Small intestine (tissue), 7 donors: ENCODE measurements at regions not wholly inside any gene's neighbourhood (a gene's known extent, or its start where the extent isn't known, plus 50 kb on each side); places are given as distances from the start of the nearest gene placed in this dataset.

ENCODE experiments used
- DNase-seq, 2 donors: peaks; one replicate each; pipeline versions ENCODE4 v3.0.0 to v3.0.0-alpha.2; 2013
- FAIRE-seq: peaks from 2 replicates; lab custom pipeline; 2012; peaks lifted over from hg19 to GRCh38; lab: Jason Lieb, UNC
- H3K27ac ChIP-seq, 3 donors: one replicate each; pipeline ENCODE4 v1.5.1; 2013; ENCODE audit warnings: low read length in 2 of 3, mild to moderate bottlenecking in 2 of 3, control low read depth in 1 of 3, inconsistent platforms in 1 of 3, low read depth in 1 of 3, moderate library complexity in 1 of 3
- H3K27me3 ChIP-seq, 3 donors: one replicate each; pipeline ENCODE4 v1.6.1; 2013; ENCODE audit warnings: low read length in 3 of 3, inconsistent platforms in 1 of 3; ENCODE audit not compliant: control insufficient read depth in 3 of 3, insufficient read depth in 3 of 3
- H3K36me3 ChIP-seq, 3 donors: one replicate each; pipeline ENCODE4 v1.6.1; 2013; ENCODE audit warnings: low read length in 3 of 3, inconsistent platforms in 1 of 3, low read depth in 1 of 3, mild to moderate bottlenecking in 1 of 3, moderate library complexity in 1 of 3; ENCODE audit not compliant: control insufficient read depth in 3 of 3, insufficient read depth in 2 of 3
- H3K4me1 ChIP-seq, 3 donors: one replicate each; pipeline ENCODE4 v1.6.1; 2013; ENCODE audit warnings: low read length in 2 of 3, inconsistent platforms in 1 of 3, low read depth in 1 of 3, mild to moderate bottlenecking in 1 of 3, moderate library complexity in 1 of 3; ENCODE audit not compliant: control insufficient read depth in 3 of 3, insufficient read depth in 2 of 3
- H3K4me3 ChIP-seq, 3 donors: one replicate each; pipeline ENCODE4 v1.5.1; 2013; ENCODE audit warnings: low read length in 3 of 3, control low read depth in 1 of 3, inconsistent platforms in 1 of 3, low read depth in 1 of 3, mild to moderate bottlenecking in 1 of 3, moderate library complexity in 1 of 3
- H3K9me3 ChIP-seq, 2 donors: one replicate each; pipeline ENCODE4 v1.6.1; 2013; ENCODE audit warnings: low read depth in 1 of 2, low read length in 1 of 2; ENCODE audit not compliant: control insufficient read depth in 2 of 2, insufficient read depth in 1 of 2
- WGBS, 3 donors: extraction: QIAGEN DNeasy Blood & Tissue Kit; methylation state at CpG; one replicate each; pipeline ENCODE4 v1.1.7; 2013; 5-methylcytosine and 5-hydroxymethylcytosine counted together
- donor health status: healthy with polysubstance abuse.
- donor health status: control.
- donor health status: control.
- donor health status: Bipolar disorder and iron deficiency.
- donor health status: healthy.

DNA sequence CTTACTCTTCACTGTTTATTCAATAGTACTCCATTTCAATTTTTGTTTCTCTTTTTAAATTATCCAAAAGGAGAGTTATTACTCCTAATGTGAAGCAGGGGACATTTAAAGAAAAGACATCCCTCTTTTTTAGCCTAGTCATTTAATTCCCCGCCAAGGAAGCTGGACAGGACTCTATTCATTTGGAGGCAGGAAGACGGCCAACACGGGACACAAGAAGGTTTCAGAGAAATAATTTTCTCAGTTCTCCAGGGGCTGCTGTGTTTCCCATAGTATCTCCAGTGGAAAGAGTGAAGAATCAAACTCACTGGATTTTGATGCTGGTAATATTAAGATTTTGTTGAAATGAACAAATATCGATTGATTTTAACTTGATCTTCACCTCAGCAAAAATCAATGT lies 833.7 kb downstream of the ROBO2 start:
- H3K27me3 ChIP-seq: no peaks in the 10 kb centered on the region
- H3K36me3 ChIP-seq: no peaks in the 10 kb centered on the region
- H3K4me1 ChIP-seq: no peaks in the 10 kb centered on the region
- DNase-seq: no peak
- H3K4me3 ChIP-seq: no peak overlapping the region
- WGBS, 3 donors: 77 to 93% (median 82%) methylated on average over 4 of the region's 4 CpGs
- H3K9me3 ChIP-seq: no peaks in the 10 kb centered on the region
- H3K27ac ChIP-seq: no peak overlapping the region
- no peak for FAIRE-seq

DNA sequence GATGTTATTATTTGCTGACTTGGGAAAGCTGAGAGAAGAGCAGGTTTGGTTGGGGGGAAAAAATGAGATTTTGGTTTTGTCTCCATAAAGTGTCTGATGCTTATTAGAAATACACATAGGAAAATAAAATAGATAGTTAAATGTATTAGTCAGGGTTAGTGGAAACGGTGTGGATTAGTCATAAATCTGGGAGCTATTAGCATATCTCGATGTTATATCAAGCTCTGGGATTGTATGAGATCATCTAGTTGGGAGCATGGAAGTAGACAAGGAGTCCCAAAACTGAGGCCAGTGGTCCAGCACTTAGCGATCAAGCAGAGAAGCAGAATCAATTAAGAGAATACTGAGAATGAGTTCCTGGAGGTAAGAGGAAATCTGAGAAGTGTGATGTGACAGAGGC lies 845.5 kb downstream of the ROBO2 start:
- no peaks in the 10 kb centered on the region for H3K27me3 ChIP-seq
- H3K4me3 ChIP-seq: no peak overlapping the region
- H3K36me3 ChIP-seq: no peaks in the 10 kb centered on the region
- no peak for DNase-seq
- no peak overlapping the region for H3K27ac ChIP-seq
- H3K4me1 ChIP-seq: no peaks in the 10 kb centered on the region
- H3K9me3 ChIP-seq: no peaks in the 10 kb centered on the region
- WGBS, 3 donors: 62 to 83% (median 75%) methylated on average over 3 of the region's 3 CpGs
- FAIRE-seq: no peak

DNA sequence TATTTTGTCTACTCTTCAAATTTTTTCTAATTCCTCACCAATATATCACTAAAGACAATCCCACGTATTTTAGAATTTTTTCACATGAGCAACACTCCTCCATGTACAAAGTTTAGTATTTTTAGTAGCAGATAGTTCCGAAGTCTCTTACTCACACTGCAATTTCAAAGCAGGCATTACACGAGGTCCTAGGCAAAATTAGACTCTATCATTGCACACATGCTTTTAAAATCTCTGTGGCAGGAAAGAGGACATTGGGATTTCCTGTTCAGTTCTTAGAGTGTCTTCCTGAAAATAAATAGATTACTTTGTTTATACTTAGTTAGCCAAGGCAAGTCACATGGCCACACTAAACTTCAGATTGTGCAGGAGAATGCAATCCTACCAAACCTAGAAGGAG lies 847.7 kb downstream of the ROBO2 start:
- H3K27me3 ChIP-seq: no peaks in the 10 kb centered on the region
- no peaks in the 10 kb centered on the region for H3K36me3 ChIP-seq
- WGBS, 3 donors: 45 to 60% (median 57%) methylated on average over 3 of the region's 3 CpGs
- no peaks in the 10 kb centered on the region for H3K4me1 ChIP-seq
- no peak for FAIRE-seq
- no peak for DNase-seq
- no peak overlapping the region for H3K4me3 ChIP-seq
- H3K27ac ChIP-seq: no peak overlapping the region
- no peaks in the 10 kb centered on the region for H3K9me3 ChIP-seq

DNA sequence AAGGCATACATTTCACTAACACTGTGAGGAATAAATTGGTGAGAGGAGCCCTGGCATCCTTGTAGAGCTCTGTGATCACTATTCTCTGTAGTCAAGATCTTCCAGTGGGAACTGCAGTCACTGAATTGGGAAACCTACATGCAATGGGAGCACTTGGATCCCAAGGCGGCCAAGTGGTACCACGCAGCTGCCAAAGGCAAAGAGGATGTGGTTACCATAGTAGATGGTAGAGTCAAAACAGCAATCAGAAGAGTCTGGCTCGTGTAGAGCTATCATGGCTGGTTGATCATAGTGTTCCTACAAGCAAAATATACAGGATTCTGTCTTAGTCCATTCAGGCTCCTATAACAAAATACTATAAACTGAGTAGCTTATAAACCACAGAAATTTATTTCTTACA lies 849.7 kb downstream of the ROBO2 start:
- H3K27ac ChIP-seq: no peak overlapping the region
- H3K4me1 ChIP-seq: no peaks in the 10 kb centered on the region
- H3K27me3 ChIP-seq: no peaks in the 10 kb centered on the region
- no peak overlapping the region for H3K4me3 ChIP-seq
- 74 to 85% (median 78%) methylated on average over 3 of the region's 3 CpGs for WGBS, 3 donors
- FAIRE-seq: no peak
- no peak for DNase-seq
- no peaks in the 10 kb centered on the region for H3K36me3 ChIP-seq
- H3K9me3 ChIP-seq: no peaks in the 10 kb centered on the region

DNA sequence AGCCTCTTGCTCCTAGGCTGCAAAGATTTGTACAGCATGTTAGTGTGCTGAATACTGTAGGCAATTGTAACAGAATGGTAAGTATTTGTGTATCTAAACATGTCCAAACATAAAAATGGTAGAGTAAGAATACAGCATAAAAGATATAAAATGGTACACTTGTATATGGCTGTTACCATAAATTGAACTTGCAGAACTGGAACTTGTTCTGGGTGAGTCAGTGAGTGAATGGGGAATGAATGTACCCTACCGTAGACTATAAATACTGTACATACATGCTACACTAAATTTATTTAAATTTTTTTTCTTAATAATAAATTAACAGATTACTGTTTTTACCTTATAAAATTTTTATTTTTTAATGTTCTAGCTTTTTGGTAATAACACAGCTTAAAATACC lies 858.7 kb downstream of the ROBO2 start:
- H3K36me3 ChIP-seq: no peaks in the 10 kb centered on the region
- no peaks in the 10 kb centered on the region for H3K27me3 ChIP-seq
- no peak overlapping the region for H3K4me3 ChIP-seq
- 92 to 96% (median 94%) methylated on average over 1 of the region's 1 CpG for WGBS, 3 donors
- no peak for FAIRE-seq
- DNase-seq: no peak
- H3K27ac ChIP-seq: no peak overlapping the region
- no peaks in the 10 kb centered on the region for H3K4me1 ChIP-seq
- H3K9me3 ChIP-seq: no peaks in the 10 kb centered on the region

DNA sequence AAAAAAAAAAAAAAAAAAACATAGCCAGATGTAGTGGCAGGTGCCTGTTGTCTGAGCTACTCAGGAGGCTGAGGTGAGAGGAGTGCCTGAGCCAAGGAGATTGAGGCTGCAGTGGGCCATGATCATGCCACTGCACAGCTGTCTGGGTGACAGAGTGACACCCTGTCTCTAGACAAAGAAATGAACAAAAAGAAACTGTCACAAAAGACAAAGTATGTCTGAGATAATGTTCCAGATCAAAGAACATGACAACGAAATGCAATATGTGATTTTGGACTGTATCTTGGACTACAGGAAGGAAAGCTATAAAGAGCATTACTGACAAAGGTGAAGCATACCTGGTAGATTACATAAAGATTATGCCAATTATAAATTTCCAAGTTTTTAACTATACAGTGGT lies 862.8 kb downstream of the ROBO2 start:
- H3K4me3 ChIP-seq: no peak overlapping the region
- FAIRE-seq: no peak
- 10 to 46% (median 25%) methylated on average over 1 of the region's 1 CpG for WGBS, 3 donors

DNA sequence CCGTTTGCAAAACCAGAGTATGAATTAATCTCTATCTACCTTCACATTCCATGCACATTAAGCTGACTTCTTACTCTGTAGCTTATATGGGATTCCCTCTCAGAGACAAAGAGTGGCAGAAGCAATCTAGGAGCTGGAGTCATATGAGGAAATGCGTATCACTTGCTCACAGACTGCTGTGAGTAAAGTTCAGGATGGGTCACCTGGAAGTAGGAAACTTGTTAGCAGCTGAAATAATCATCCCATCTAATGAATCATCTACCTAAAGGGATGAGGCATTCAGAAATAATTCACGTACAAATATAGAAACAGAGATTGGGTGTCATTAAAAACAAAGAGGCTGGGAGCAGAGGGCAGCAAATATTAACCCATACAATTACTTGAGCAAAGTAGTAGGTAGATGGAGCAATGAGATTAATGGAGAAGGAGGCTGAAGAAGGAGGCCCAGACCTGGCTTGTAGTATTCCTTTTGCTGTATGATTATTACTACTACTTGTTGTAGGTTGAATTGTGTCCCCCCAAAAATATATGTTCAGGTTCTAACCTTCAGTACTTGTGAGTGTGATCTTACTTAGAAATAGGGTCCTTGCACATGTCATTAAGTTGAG lies 866.3 kb downstream of the ROBO2 start:
- no peak overlapping the region for H3K27ac ChIP-seq
- no peak overlapping the region for H3K4me3 ChIP-seq
- WGBS, 3 donors: 72 to 81% (median 74%) methylated on average over 3 of the region's 3 CpGs
- H3K4me1 ChIP-seq: no peaks in the 10 kb centered on the region
- no peaks in the 10 kb centered on the region for H3K27me3 ChIP-seq
- no peaks in the 10 kb centered on the region for H3K9me3 ChIP-seq
- FAIRE-seq: no peak
- H3K36me3 ChIP-seq: no peaks in the 10 kb centered on the region
- no peak for DNase-seq

More for the DNA sequence above, 862.8 kb downstream of the ROBO2 start:
- DNase-seq: no peak
- no peaks in the 10 kb centered on the region for H3K36me3 ChIP-seq
- H3K27ac ChIP-seq: no peak overlapping the region
- no peaks in the 10 kb centered on the region for H3K4me1 ChIP-seq
- H3K27me3 ChIP-seq: no peaks in the 10 kb centered on the region
- H3K9me3 ChIP-seq: no peaks in the 10 kb centered on the region

DNA sequence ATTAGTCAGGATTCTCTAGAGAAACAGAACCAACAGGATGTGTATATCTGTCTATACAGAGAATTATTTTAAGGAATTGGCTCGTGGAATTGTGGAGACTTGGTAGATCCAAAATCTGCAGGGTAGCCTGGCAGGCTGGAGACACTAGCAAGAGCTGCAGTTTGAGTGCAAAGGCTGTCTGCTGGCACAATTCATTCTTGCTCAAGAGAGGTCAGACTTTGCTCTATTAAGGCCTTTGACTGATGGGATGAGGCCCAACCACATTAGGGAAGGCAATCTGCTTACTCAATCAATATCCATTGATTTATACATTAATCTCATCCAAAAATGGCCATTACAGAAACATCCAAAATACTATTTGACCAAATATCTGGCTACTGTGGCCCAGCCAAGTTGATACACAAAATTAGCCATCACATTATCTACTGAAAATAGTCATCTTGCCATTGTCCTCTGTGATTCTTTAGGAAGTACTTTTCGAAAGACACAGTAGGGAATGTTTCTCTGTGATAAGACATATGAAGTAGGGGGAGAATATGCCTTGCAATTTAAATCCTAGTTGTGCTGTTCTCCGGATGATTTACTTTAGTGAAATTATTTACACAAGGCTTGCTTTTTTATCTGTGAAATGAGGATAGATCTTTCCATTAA lies 873.8 kb downstream of the ROBO2 start:
- no peak overlapping the region for H3K27ac ChIP-seq
- DNase-seq (no peak), FAIRE-seq (no peak)
- H3K4me1 ChIP-seq: no peaks in the 10 kb centered on the region
- no peaks in the 10 kb centered on the region for H3K36me3 ChIP-seq
- WGBS, 3 donors: 47 to 67% (median 49%) methylated on average over 3 of the region's 3 CpGs
- H3K4me3 ChIP-seq: no peak overlapping the region
- H3K27me3 ChIP-seq: no peaks in the 10 kb centered on the region
- no peaks in the 10 kb centered on the region for H3K9me3 ChIP-seq

DNA sequence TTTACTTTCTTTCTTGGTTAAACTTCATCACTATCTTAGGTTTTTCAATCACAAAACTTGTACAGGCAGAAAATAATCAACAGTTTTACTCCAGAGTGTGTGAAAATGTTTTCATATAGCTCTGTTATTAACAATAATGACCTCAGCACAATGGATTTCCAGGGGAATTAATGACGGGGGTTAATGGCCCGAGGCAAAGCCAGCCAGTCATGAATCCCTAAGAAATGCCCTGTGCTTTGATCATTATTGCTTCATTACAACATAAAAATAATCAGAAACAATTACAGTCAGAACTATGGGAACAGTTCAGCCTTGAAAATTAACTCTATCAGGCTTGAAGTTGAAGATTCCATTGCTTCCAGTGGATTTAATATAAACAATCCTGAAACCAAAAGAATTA lies 875.4 kb downstream of the ROBO2 start:
- no peak overlapping the region for H3K27ac ChIP-seq
- no peaks in the 10 kb centered on the region for H3K36me3 ChIP-seq
- H3K4me1 ChIP-seq: no peaks in the 10 kb centered on the region
- no peaks in the 10 kb centered on the region for H3K27me3 ChIP-seq
- no peak for DNase-seq
- no peak for FAIRE-seq
- peaks cover 0 to 3% of the 10 kb centered on the region in 2 donors for H3K9me3 ChIP-seq
- WGBS, 3 donors: 53 to 70% (median 55%) methylated on average over 2 of the region's 2 CpGs
- no peak overlapping the region for H3K4me3 ChIP-seq
